Vagina (tissue), 2 donors: ENCODE measurements at regions not wholly inside any gene's neighbourhood (a gene's known extent, or its start where the extent isn't known, plus 50 kb on each side); places are given as distances from the start of the nearest gene placed in this dataset.

Experiments used
- CTCF ChIP-seq, 3 experiments: fragments of 450-650 bp in 2 of 3; fragments of 200-600 bp in 1 of 3; sonication (generic) in 1 of 3; IDR thresholded peaks; one replicate each; pipeline ENCODE4 v1.5.1; 2017 to 2019; ENCODE audit warnings: antibody characterized with exemption in 3 of 3, mild to moderate bottlenecking in 2 of 3, moderate library complexity in 2 of 3
- POLR2A ChIP-seq, 2 donors: fragments of 450-650 bp; IDR thresholded peaks; one replicate each; pipeline ENCODE4 v1.6.1; 2017; ENCODE audit warnings: antibody characterized with exemption in 2 of 2, mild to moderate bottlenecking in 2 of 2, moderate library complexity in 2 of 2

GRCh38 chr3:33993631-33994030, 195.2 kb downstream of the PDCD6IP start:
- TF ChIP-seq CTCF (IDR thresholded peaks at IDR 0.05): no peak
- TF ChIP-seq POLR2A (IDR thresholded peaks at IDR 0.05): no peak
